Rectal smooth muscle tissue (tissue), 1 donor: ENCODE measurements at regions not wholly inside any gene's neighbourhood (a gene's known extent, or its start where the extent isn't known, plus 50 kb on each side); places are given as distances from the start of the nearest gene placed in this dataset.

Experiments used
- H3K27ac ChIP-seq: one replicate; pipeline ENCODE4 v1.7.0; 2013; ENCODE audit warnings: low read depth, low read length, inconsistent platforms
- H3K27me3 ChIP-seq: one replicate; pipeline ENCODE4 v1.7.0; 2013; ENCODE audit warnings: low read length; ENCODE audit not compliant: control insufficient read depth, insufficient read depth
- H3K36me3 ChIP-seq: one replicate; pipeline ENCODE4 v1.7.0; 2013; ENCODE audit warnings: low read length; ENCODE audit not compliant: control insufficient read depth, insufficient read depth
- H3K4me1 ChIP-seq: one replicate; pipeline ENCODE4 v1.7.0; 2013; ENCODE audit warnings: low read length; ENCODE audit not compliant: control insufficient read depth, insufficient read depth
- H3K4me3 ChIP-seq: one replicate; pipeline ENCODE4 v1.7.0; 2013; ENCODE audit warnings: low read length
- H3K9ac ChIP-seq: one replicate; pipeline ENCODE4 v1.7.0; 2013; ENCODE audit warnings: low read length

DNA sequence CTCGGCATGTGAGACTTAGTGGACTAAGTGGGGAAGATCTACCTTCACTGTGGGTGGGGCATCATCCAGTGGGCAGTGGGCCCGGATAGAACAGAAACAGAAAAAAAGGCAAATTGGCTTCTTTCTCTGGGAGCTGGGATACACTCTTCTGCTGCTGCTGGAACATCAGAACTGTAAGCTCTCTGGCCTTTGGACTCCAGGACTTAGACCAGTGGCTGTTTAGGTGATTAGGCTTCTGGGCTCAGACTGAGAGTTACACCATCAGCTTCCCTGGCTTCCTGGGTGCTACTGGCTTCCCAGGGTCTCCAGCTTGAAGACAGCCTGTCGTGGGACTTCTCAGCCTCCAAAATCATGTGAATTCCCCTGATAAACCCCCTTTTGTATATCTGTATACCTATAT is 122.7 kb upstream of the SLC28A3 start:
- Histone ChIP-seq H3K27ac (no peak overlapping the region), H3K4me1 (no peaks in the 10 kb centered on the region), H3K36me3 (no peaks in the 10 kb centered on the region), H3K4me3 (no peak overlapping the region), H3K9ac (no peak overlapping the region), H3K27me3 (no peaks in the 10 kb centered on the region)

- H3K9ac ChIP-seq: no peak overlapping the region
- no peak overlapping the region for H3K4me3 ChIP-seq
Measured at GRCh38 chr9:84466580-84467285, 126.2 kb upstream of the SLC28A3 start.

DNA sequence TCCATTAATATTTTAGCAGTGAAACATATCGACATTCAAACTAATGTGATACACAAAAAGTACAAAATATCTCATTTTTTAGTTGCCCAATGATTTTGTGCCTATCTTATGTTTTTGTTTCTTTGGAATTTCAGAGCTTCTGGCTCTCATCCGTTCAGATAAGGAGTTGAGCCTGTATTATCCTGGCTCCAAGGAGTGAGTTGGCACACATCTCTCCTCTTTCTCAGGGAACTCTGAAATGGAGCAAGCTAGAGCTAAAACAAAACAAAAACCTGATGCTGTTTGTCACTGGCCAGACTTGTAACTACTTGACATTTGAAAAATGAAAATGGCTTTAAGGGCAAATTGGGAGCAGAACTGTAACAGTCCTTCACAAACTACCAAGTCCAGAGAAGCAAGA is 131.3 kb upstream of the SLC28A3 start:
- Histone ChIP-seq H3K27ac (no peak overlapping the region), H3K4me1 (no peaks in the 10 kb centered on the region), H3K4me3 (no peak overlapping the region), H3K36me3 (no peaks in the 10 kb centered on the region), H3K27me3 (no peaks in the 10 kb centered on the region), H3K9ac (no peak overlapping the region)

More at GRCh38 chr9:84466580-84467285, 126.2 kb upstream of the SLC28A3 start:
- Histone ChIP-seq H3K4me1 (no peaks in the 10 kb centered on the region), H3K27ac (no peak overlapping the region), H3K36me3 (no peaks in the 10 kb centered on the region), H3K27me3 (no peaks in the 10 kb centered on the region)

DNA sequence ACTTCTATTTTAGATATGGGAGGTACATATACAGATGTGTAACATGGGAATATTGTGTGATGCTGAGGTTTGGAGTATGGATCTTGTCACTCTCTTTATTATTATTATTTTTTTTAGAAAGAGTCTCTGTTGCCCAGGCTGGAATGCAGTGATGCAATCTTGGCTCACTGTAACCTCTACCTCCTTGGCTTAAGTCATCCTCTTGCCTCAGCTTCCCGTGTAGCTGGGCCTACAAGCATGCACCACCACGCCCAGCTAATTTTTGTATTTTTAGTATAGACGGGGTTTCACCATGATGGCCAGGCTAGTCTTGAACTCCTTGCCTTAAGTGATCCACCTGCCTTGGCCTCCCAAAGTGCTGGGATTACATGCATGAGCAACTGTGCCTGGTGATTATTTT is 138.4 kb upstream of the SLC28A3 start:
- H3K27me3 ChIP-seq: no peaks in the 10 kb centered on the region
- H3K36me3 ChIP-seq: no peaks in the 10 kb centered on the region
- H3K4me1 ChIP-seq: no peaks in the 10 kb centered on the region
- no peak overlapping the region for H3K4me3 ChIP-seq
- no peak overlapping the region for H3K27ac ChIP-seq
- H3K9ac ChIP-seq: no peak overlapping the region

DNA sequence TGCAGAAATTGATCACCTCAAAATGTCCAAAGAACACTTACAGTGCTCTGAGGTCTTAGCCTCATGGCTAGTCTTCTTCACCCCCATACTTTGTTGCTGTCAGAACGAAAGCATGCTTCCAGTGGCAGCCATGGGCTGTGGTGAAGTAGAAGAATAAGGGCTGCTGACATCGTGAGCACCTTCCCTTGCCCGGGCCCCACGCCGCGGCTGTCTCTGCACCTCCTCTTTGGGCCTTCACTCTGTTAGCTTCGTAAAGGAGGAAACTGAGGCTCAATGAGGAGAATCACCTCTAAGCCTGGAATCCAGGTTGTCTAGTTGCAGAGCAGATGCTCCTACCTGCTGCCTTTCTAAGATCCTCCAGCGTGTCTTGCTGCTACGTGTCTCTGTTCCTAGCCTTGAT is 139.5 kb upstream of the SLC28A3 start:
- H3K36me3 ChIP-seq: no peaks in the 10 kb centered on the region
- no peak overlapping the region for H3K27ac ChIP-seq
- no peaks in the 10 kb centered on the region for H3K4me1 ChIP-seq
- H3K9ac ChIP-seq: no peak overlapping the region
- no peak overlapping the region for H3K4me3 ChIP-seq
- H3K27me3 ChIP-seq: no peaks in the 10 kb centered on the region

GRCh38 chr9:84481231-84481630 is 140.7 kb upstream of the SLC28A3 start:
- Histone ChIP-seq H3K4me3 (no peak overlapping the region), H3K4me1 (no peaks in the 10 kb centered on the region), H3K9ac (no peak overlapping the region), H3K27me3 (no peaks in the 10 kb centered on the region), H3K36me3 (no peaks in the 10 kb centered on the region), H3K27ac (no peak overlapping the region)

DNA sequence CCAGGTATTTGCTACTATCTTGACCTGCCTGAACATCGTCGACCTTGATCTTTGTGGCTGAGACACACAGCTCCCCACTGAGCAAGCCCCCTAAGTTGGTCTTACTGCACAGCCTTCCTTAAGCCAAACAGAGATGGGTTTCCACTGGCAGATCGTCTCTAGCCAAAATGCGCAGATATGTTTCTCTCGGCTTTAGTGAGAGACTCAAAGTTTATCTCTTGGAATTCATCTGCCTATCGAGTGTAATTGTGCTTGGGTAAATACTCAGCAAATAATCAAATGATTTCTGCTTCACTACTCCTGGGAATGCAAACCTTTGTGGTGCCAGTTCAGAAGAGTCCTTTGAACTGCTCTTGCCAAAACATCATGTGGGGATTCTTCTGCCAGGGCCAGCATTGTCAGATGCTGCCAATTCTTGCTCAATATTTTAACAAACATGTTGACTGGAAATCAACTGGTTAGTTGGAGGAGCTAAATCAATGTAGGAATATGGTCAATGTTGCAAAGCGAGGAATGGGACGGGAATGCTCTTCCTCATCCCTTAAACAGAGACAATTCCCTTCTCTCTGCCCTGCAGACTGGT is 141.2 kb upstream of the SLC28A3 start:
- Histone ChIP-seq H3K4me3 (no peak overlapping the region), H3K4me1 (no peaks in the 10 kb centered on the region), H3K9ac (no peak overlapping the region), H3K27ac (no peak overlapping the region), H3K27me3 (no peaks in the 10 kb centered on the region), H3K36me3 (no peaks in the 10 kb centered on the region)

- no peak overlapping the region for H3K27ac ChIP-seq
- no peaks in the 10 kb centered on the region for H3K27me3 ChIP-seq
- H3K4me3 ChIP-seq: no peak overlapping the region
- H3K36me3 ChIP-seq: no peaks in the 10 kb centered on the region
- H3K4me1 ChIP-seq: no peaks in the 10 kb centered on the region
- H3K9ac ChIP-seq: no peak overlapping the region
Measured at GRCh38 chr9:84482607-84483006, 142.0 kb upstream of the SLC28A3 start.

DNA sequence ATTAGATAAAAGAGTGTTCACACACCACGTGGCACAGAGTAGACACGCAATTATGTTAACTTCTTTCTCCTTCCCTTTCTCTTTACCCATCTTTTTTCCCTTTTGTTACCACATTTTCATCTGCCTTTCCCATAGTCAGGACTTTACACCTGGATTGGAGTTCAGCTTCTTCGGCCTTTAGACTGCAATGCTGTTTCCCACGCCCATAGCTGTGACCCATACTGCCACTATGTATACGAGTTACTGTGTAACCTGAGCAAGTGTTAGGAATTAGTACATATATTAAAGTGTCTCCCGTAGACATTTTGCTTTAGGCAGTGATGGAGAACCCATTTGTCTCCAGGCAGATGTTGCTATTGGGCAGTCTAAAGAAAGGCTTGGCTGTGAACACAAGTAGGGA is 143.6 kb upstream of the SLC28A3 start:
- no peak overlapping the region for H3K27ac ChIP-seq
- no peaks in the 10 kb centered on the region for H3K27me3 ChIP-seq
- no peak overlapping the region for H3K9ac ChIP-seq

GRCh38 chr9:84485539-84485938 is 145.0 kb upstream of the SLC28A3 start:
- Histone ChIP-seq H3K9ac (no peak overlapping the region), H3K4me3 (no peak overlapping the region), H3K27ac (no peak overlapping the region), H3K27me3 (no peaks in the 10 kb centered on the region), H3K4me1 (no peaks in the 10 kb centered on the region), H3K36me3 (no peaks in the 10 kb centered on the region)

More for the DNA sequence above, 143.6 kb upstream of the SLC28A3 start:
- Histone ChIP-seq H3K36me3 (no peaks in the 10 kb centered on the region), H3K4me1 (no peaks in the 10 kb centered on the region), H3K4me3 (no peak overlapping the region)

- Histone ChIP-seq H3K27me3 (no peaks in the 10 kb centered on the region), H3K9ac (no peak overlapping the region), H3K4me3 (no peak overlapping the region), H3K36me3 (no peaks in the 10 kb centered on the region), H3K27ac (no peak overlapping the region), H3K4me1 (no peaks in the 10 kb centered on the region)
Measured at GRCh38 chr9:84486663-84487062, 146.1 kb upstream of the SLC28A3 start.

GRCh38 chr9:84490206-84490841 is 149.8 kb upstream of the SLC28A3 start:
- Histone ChIP-seq H3K36me3 (no peaks in the 10 kb centered on the region), H3K9ac (no peak overlapping the region), H3K4me1 (no peaks in the 10 kb centered on the region), H3K27ac (no peak overlapping the region), H3K27me3 (no peaks in the 10 kb centered on the region), H3K4me3 (no peak overlapping the region)
